ENCODE measurements at regions not wholly inside any gene's neighbourhood (a gene's known extent, or its start where the extent isn't known, plus 50 kb on each side); places are given as distances from the start of the nearest gene placed in this dataset.

DNA sequence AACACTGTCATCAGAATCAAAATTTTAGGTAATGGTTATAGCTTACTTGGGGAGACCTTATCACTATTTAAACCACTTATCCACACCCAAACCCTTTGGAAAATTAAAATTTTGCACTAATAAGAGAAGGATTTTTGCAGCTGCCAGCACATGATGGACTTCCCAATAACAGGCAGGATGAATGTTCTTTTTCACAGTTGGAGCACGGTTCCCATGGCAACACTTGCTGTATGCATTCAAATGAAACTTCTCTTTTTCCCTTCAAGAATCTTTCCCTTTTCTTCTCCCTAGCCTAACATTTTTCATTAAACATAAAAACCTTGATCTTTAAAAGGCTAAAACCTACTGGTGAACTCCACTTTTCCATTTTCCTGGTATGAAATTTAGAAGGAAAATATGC, 768.2 kb downstream of the KCTD8 start:
- TF ChIP-seq CTCF (tag by site-specific recombination; IDR thresholded peaks at IDR 0.05): no peak
- TF ChIP-seq ZNF174 (tag by site-specific recombination; IDR thresholded peaks at IDR 0.05): no peak
- no peak for TF ChIP-seq ZNF19 (tag by site-specific recombination; IDR thresholded peaks at IDR 0.05; ENCODE audit: low read depth)
- no peak for TF ChIP-seq MEIS1 (CRISPR knock-in tag; IDR thresholded peaks at IDR 0.05; ENCODE audit: borderline replicate concordance)
- TF ChIP-seq ZBTB7A (tag by site-specific recombination; IDR thresholded peaks at IDR 0.05; ENCODE audit: low read depth): no peak
- TF ChIP-seq ZNF248 (tag by site-specific recombination; IDR thresholded peaks at IDR 0.05): no peak
- no peak for TF ChIP-seq MYNN (tag by site-specific recombination; IDR thresholded peaks at IDR 0.05; ENCODE audit: borderline replicate concordance)
- TF ChIP-seq, protein P1, sequence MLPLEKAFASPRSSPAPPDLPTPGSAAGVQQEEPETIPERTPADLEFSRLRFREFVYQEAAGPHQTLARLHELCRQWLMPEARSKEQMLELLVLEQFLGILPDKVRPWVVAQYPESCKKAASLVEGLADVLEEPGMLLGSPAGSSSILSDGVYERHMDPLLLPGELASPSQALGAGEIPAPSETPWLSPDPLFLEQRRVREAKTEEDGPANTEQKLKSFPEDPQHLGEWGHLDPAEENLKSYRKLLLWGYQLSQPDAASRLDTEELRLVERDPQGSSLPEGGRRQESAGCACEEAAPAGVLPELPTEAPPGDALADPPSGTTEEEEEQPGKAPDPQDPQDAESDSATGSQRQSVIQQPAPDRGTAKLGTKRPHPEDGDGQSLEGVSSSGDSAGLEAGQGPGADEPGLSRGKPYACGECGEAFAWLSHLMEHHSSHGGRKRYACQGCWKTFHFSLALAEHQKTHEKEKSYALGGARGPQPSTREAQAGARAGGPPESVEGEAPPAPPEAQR (tag by site-specific recombination; IDR thresholded peaks at IDR 0.05): no peak
- TF ChIP-seq ZNF121 (tag by site-specific recombination; IDR thresholded peaks at IDR 0.05): no peak
- TF ChIP-seq ZNF530 (tag by site-specific recombination; IDR thresholded peaks at IDR 0.05; ENCODE audit: low read depth): no peak
- no peak for TF ChIP-seq ZNF350 (tag by site-specific recombination; IDR thresholded peaks at IDR 0.05)
